K562 (cell line): ENCODE measurements at regions not wholly inside any gene's neighbourhood (a gene's known extent, or its start where the extent isn't known, plus 50 kb on each side); places are given as distances from the start of the nearest gene placed in this dataset.

Source experiments
- BACH1 ChIP-seq: fragments of 200-800 bp; sonication (Bioruptor generic); IDR thresholded peaks from 2 replicates; pipeline ENCODE4 v1.6.1; 2016; ENCODE audit warnings: missing genetic modification characterization, missing compliant biosample characterization
- CBX5 ChIP-seq: IDR thresholded peaks from 2 replicates; pipeline ENCODE4 v1.6.1; 2014; ENCODE audit warnings: low read depth, borderline replicate concordance
- CREB1 ChIP-seq, 2 experiments: sonication (generic) in 1 of 2; formaldehyde crosslinking in 1 of 2; IDR thresholded peaks; 2 replicates each; pipeline versions ENCODE4 v1.6.1 to v1.8.0; 2012 to 2022; ENCODE audit warnings: inconsistent platforms in 1 of 2, mild to moderate bottlenecking in 1 of 2, missing genetic modification reagents in 1 of 2, moderate library complexity in 1 of 2
- HDAC6 ChIP-seq: IDR thresholded peaks from 2 replicates; pipeline ENCODE4 v1.6.1; 2012; ENCODE audit warnings: low read depth, mild to moderate bottlenecking, control low read depth, inconsistent platforms, low read length, moderate library complexity
- NR2C2 ChIP-seq, 2 experiments: fragments of 200-800 bp in 1 of 2; sonication (Bioruptor generic) in 1 of 2; sonication (generic) in 1 of 2; formaldehyde crosslinking in 1 of 2; IDR thresholded peaks; 2 replicates each; pipeline versions ENCODE4 v1.6.1 to v1.8.0; 2016 to 2022; ENCODE audit warnings: mild to moderate bottlenecking in 1 of 2, missing compliant biosample characterization in 1 of 2, missing genetic modification characterization in 1 of 2, missing genetic modification reagents in 1 of 2
- POLR2A ChIP-seq: fragments of 450-650 bp; conservative IDR thresholded peaks from 2 replicates; pipeline ENCODE4 v1.6.1; 2016
- TF ChIP-seq, protein P1 (sequence below), 3 experiments: IDR thresholded peaks in 2 of 3; conservative IDR thresholded peaks in 1 of 3; 2 replicates each; pipeline ENCODE4 v1.5.1; 2011 to 2012; ENCODE audit warnings: low read length in 3 of 3, mild to moderate bottlenecking in 3 of 3, control low read depth in 2 of 3, improper control_type of control experiment in 1 of 3, inconsistent platforms in 1 of 3, low read depth in 1 of 3, mixed read lengths in 1 of 3, moderate library complexity in 1 of 3; ENCODE audit not compliant: insufficient read depth in 2 of 3
- TF ChIP-seq, protein P2 (sequence below): sonication (generic); formaldehyde crosslinking; IDR thresholded peaks from 2 replicates; pipeline ENCODE4 v1.8.1; 2022; ENCODE audit warnings: missing genetic modification reagents

DNA sequence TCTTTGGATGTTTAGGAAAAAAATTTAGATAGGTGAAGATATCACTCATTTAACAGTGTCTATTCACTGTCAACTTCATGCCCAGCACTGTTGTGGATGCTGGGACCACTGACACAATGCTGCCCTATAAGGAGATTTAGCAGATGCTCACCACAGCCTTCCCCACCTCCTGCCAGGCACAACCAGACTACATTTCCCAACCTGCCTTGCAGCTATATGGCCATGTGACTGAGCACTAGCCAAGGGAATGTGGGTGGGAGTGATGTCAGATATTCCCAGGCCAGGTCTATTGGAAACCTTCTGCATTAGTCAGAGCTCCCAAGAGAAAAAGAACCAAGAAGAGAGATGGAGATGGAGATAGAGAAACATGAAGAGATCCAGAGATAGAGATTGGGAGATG is 302.6 kb upstream of the TAS2R1 start:
- no peak for TF ChIP-seq CREB1 (IDR thresholded peaks at IDR 0.05)
- TF ChIP-seq CREB1 (CRISPR knock-in tag; IDR thresholded peaks at IDR 0.05): no peak
- TF ChIP-seq, protein P1, sequence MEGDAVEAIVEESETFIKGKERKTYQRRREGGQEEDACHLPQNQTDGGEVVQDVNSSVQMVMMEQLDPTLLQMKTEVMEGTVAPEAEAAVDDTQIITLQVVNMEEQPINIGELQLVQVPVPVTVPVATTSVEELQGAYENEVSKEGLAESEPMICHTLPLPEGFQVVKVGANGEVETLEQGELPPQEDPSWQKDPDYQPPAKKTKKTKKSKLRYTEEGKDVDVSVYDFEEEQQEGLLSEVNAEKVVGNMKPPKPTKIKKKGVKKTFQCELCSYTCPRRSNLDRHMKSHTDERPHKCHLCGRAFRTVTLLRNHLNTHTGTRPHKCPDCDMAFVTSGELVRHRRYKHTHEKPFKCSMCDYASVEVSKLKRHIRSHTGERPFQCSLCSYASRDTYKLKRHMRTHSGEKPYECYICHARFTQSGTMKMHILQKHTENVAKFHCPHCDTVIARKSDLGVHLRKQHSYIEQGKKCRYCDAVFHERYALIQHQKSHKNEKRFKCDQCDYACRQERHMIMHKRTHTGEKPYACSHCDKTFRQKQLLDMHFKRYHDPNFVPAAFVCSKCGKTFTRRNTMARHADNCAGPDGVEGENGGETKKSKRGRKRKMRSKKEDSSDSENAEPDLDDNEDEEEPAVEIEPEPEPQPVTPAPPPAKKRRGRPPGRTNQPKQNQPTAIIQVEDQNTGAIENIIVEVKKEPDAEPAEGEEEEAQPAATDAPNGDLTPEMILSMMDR (IDR thresholded peaks at IDR 0.05 in 2 of 3, conservative IDR thresholded peaks at IDR 0.05 in 1 of 3; ENCODE audit: insufficient read depth in 2 of 3, low read depth in 1 of 3, low read length in 3 of 3): no peak
- no peak for TF ChIP-seq BACH1
- TF ChIP-seq HDAC6: no peak
- TF ChIP-seq, protein P2, sequence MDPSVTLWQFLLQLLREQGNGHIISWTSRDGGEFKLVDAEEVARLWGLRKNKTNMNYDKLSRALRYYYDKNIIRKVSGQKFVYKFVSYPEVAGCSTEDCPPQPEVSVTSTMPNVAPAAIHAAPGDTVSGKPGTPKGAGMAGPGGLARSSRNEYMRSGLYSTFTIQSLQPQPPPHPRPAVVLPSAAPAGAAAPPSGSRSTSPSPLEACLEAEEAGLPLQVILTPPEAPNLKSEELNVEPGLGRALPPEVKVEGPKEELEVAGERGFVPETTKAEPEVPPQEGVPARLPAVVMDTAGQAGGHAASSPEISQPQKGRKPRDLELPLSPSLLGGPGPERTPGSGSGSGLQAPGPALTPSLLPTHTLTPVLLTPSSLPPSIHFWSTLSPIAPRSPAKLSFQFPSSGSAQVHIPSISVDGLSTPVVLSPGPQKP (CRISPR knock-in tag): no peak
- no peak for TF ChIP-seq NR2C2 (CRISPR knock-in tag; IDR thresholded peaks at IDR 0.05)
- no peak for TF ChIP-seq NR2C2 (tag; IDR thresholded peaks at IDR 0.05)
- no peak for TF ChIP-seq POLR2A
- TF ChIP-seq CBX5: no peak
